SKM-1 (cell line): ENCODE measurements at regions not wholly inside any gene's neighbourhood (a gene's known extent, or its start where the extent isn't known, plus 50 kb on each side); places are given as distances from the start of the nearest gene placed in this dataset.
"Not testable (repeated sequence)": the region's sequence is repeated elsewhere in the genome, so short reads cannot be mapped to it uniquely, and the experiment has no call there.

Source experiments
- DNase-seq: peaks from one replicate; lab custom pipeline; 2025; ENCODE audit not compliant: unreplicated experiment; lab: John Stamatoyannopoulos, UW

- DNase-seq, result no peak
Observed at GRCh38 chr18:53935399-53935798, 289.1 kb downstream of the MBD2 start.

- DNase-seq, result no peak
Observed at GRCh38 chr18:53920312-53921075, 304.0 kb downstream of the MBD2 start.

- no peak for DNase-seq
Observed at GRCh38 chr18:53918091-53918490, 306.4 kb downstream of the MBD2 start.

- no peak for DNase-seq
Observed at GRCh38 chr18:53911200-53911599, 313.3 kb downstream of the MBD2 start.

GRCh38 chr18:53909668-53910067 is 314.8 kb downstream of the MBD2 start:
- no peak for DNase-seq

- no peak for DNase-seq
Observed at GRCh38 chr18:53907921-53908320, 316.5 kb downstream of the MBD2 start.

GRCh38 chr18:53906681-53907080 is 317.8 kb downstream of the MBD2 start:
- no peak for DNase-seq

GRCh38 chr18:53894675-53895442 is 329.6 kb downstream of the MBD2 start:
- no peak for DNase-seq

- no peak for DNase-seq
Observed at GRCh38 chr18:53887447-53887846, 337.0 kb downstream of the MBD2 start.

- DNase-seq, result no peak
Observed at GRCh38 chr18:53886058-53886457, 338.4 kb downstream of the MBD2 start.

GRCh38 chr18:53883771-53884170 is 340.7 kb downstream of the MBD2 start:
- DNase-seq, result no peak

GRCh38 chr18:53874103-53874502 is 350.4 kb downstream of the MBD2 start:
- DNase-seq, result no peak

GRCh38 chr18:53864770-53865169 is 359.7 kb downstream of the MBD2 start:
- no peak for DNase-seq

GRCh38 chr18:53862921-53863320 is 361.5 kb downstream of the MBD2 start:
- DNase-seq, result no peak

- DNase-seq, result no peak
Observed at GRCh38 chr18:53861185-53861584, 363.3 kb downstream of the MBD2 start.

- DNase-seq, result no peak
Observed at GRCh38 chr18:53859764-53860163, 364.7 kb downstream of the MBD2 start.

- no peak for DNase-seq
Observed at GRCh38 chr18:53850902-53851301, 373.6 kb downstream of the MBD2 start.

GRCh38 chr18:53843763-53844162 is 380.7 kb downstream of the MBD2 start:
- DNase-seq, result no peak

GRCh38 chr18:53843113-53843760 is 381.2 kb downstream of the MBD2 start:
- DNase-seq, result no peak

GRCh38 chr18:53838746-53839145 is 385.7 kb downstream of the MBD2 start:
- no peak for DNase-seq

GRCh38 chr18:53821141-53821540 is 403.3 kb downstream of the MBD2 start:
- not testable (repeated sequence) for DNase-seq

GRCh38 chr18:53819671-53820070 is 404.8 kb downstream of the MBD2 start:
- no peak for DNase-seq
